Stomach (tissue), 4 donors: ENCODE measurements at regions not wholly inside any gene's neighbourhood (a gene's known extent, or its start where the extent isn't known, plus 50 kb on each side); places are given as distances from the start of the nearest gene placed in this dataset.

Source experiments
- CTCF ChIP-seq, 7 experiments: fragments of 450-650 bp in 4 of 7; fragments of 200-600 bp in 3 of 7; sonication (generic) in 3 of 7; IDR thresholded peaks; one replicate each; pipeline ENCODE4 v1.5.1; 2016 to 2019; ENCODE audit warnings: antibody characterized with exemption in 7 of 7, control low read depth in 2 of 7, mild to moderate bottlenecking in 1 of 7
- POLR2AphosphoS5 ChIP-seq, 3 donors: sonication (generic); formaldehyde crosslinking; IDR thresholded peaks; one replicate each; pipeline ENCODE4 v1.6.1; 2016; ENCODE audit warnings: antibody characterized with exemption in 3 of 3

- TF ChIP-seq POLR2AphosphoS5 (IDR thresholded peaks at IDR 0.05) (no peak), CTCF (IDR thresholded peaks at IDR 0.05) (no peak)
Measured at GRCh38 chr2:226556050-226556449, 243.6 kb downstream of the IRS1 start.
